ENCODE measurements at regions not wholly inside any gene's neighbourhood (a gene's known extent, or its start where the extent isn't known, plus 50 kb on each side); places are given as distances from the start of the nearest gene placed in this dataset.
A peak's percentile ranks its signal among the peaks of the same experiment; 100 is the strongest.

DNA sequence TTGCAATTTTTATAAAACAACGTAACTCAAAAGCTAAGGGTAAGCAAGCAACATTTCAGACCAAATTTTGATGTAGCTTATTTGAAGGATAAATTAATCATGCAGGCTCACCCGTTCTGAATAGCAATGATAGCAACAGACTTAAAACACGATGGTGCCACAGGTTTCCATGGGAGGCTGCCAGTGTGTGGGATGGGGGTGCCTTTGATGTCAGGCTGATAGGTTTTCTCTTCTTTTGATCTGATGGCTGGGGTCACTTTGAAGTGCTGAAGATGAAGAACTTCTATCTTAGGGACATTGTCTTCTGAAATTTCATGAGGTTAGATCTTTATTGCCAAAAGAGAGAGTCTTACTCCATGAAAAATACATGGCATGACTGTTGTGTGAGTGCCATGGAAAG lies 206.8 kb downstream of the LPIN1 start:
- DNase-seq (ENCODE audit: low spot score): no peak

DNA sequence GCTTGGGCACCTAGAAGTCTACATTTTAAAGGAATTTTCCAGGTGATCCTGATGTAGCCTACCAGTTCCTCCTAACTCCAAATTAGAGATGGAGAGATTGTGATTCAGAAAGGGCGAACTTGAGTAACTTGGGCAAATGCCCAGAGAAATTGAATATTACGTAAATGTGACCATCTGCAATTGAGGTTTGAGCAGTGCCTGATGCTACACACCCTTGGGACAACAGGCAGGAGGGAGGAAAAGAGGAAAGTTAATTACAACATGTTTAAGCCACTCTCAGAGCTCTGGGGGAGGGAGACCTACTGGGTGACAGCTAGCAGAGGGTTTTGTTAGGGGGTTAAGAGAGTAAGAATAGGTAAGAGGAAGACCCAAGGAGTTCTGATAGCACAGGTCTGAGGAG lies 208.9 kb downstream of the LPIN1 start:
- DNase-seq (ENCODE audit: low spot score): no peak

GRCh38 chr2:11955884-11956291 lies 209.5 kb downstream of the LPIN1 start:
- DNase-seq (ENCODE audit: low spot score): no peak

DNA sequence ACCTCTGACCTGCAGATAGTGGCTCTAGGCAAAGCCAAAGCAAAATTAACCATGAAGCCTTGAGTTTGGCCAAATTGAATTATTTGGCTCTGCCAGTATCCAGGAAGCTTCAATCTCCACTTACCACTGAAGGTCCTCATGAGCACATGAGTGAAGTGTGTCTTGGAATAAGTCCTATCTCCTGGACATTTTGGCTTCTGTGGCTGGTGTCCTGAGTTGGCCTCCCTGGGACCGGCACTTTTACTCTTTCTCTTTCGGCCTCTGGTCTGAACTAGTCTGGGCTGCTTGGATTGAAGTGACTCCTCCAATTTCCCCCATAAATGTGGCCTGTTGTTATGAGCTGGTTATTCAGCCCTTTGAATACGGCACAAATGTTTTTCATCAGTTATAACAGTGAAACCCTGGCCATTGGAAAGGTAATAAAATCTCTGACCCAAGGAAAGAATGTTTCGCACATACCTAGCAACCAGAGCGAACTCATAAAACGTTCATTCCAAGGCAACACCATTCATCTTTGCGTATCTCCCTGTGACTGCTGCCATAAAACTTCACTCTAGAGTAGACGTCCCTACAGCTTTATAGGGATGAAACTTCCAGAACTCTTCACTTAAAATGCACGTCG lies 216.4 kb downstream of the LPIN1 start:
- DNase-seq (ENCODE audit: low spot score): no peak

- DNase-seq (ENCODE audit: low spot score): no peak
These were observed 217.5 kb downstream of the LPIN1 start for GRCh38 chr2:11963966-11964365.

DNA sequence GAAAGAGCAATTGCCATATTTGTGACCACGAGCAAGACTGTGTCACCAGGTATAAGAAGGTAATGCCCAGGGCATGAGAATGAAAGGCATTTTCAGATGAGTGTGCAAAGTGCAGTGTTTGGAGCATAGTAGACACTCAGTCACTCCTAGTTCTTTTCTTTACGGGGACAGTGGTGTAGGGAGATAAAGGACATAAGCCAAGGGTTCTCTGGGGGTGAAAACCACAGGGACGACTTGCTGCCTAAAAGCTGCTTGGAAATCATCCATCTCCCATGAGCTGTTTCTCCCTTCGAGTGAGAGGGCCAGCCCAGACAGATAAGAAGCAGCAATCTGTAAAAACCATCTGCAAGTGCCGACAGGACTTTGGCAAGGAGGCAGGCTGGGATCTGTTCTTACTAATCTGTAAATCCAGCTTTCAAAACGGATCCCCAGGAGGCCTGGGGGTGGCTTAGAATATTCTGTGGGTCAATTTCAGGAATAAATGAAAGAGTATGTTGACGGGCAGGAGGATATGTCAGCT lies 221.6 kb downstream of the LPIN1 start:
- peak; percentile 94 for DNase-seq (ENCODE audit: low spot score)

GRCh38 chr2:11968521-11968920 lies 222.1 kb downstream of the LPIN1 start:
- no peak for DNase-seq (ENCODE audit: low spot score)

DNA sequence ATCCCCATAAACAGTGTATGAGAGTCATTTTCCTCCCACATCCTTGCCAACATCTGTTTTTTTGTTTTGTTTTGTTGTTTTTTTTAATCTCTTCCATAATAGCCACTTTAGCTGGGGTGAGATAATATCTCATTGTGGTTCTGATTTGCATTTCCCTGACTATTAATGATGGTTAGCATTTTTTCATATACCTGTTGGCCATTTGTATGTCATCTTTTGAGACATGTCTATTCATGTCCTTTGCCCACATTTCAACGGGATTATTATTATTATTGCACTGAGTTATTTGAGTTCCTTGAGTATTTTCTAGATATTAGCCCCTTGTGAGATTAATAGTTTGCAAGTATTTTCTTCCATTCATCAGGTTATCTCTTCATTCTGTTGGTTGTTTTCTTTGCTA lies 223.3 kb downstream of the LPIN1 start:
- no peak for DNase-seq (ENCODE audit: low spot score)

DNA sequence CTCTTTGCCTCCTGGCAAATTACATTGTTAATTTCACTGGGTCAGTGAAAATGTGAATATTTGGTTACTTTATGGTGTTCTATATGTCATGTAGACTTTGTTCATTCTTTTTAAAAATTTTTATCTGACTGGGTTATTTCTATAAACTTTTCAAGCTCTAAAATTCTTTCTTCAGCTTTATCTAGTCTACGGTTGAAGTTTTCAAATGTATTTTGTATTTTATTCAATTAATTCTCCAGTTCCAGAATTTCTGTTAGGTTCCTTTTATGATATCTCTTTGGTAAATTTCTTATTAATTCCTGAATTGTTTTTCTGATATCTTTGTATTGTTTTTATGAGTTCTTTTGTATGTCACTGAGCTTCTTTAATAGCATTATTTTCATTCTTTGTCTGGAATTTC lies 228.1 kb downstream of the LPIN1 start:
- DNase-seq (ENCODE audit: low spot score): no peak

DNA sequence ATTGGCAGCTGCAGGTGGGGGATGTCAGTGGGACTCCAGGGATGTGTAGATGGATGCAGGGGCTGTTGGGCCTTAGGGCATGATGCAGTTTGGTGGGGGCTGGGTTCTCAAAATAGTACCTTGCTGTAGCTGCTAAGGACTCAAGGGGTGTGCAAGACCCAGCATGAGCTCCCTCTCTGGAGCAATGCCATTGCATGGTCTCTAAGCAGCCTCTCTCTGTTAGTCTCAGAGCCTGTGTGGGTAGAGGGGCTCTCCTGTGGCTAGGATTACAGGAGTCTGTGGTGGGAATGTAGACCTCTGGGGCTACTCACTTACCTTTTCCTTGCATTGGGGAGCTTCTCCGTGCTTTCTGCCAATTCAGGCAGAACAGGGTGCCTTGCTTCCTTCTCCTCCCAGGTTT lies 228.9 kb downstream of the LPIN1 start:
- no peak for DNase-seq (ENCODE audit: low spot score)

GRCh38 chr2:11976073-11976472 lies 229.6 kb downstream of the LPIN1 start:
- no peak for DNase-seq (ENCODE audit: low spot score)

DNA sequence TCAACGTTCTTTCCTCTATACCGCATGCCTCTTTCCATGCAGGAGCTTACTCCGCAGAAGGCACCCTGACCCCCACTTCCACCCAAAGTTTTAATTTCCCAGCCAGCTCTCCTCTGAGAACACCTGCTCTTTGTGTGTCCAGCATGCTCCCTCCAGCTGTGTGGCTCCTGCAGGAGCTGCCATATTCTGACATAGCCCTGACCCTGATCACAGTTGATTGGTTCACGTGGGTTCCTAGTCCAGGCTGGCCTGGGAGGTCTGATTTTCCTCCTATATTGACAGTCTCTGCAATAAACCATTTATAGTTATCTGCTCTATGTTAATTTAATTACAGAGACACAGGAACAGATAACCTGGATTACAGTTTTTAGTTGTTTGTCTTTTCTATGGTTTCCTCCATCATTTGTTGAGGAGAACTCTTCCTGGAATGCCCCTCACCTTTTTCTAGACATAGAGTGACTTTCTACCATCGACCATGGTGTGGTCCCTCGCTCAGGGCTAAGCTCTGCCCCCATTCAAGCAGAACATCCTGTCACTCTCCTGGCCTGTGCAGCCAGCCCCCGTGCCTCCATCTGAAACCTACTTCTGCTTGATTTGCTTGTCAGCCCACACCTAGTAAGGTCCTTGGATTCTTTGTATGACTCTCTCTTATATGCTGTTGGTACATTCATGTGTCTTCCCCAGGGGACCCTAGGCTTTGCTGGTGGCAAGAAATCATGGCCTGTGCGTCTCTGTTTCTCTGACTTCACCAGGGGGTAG lies 231.5 kb downstream of the LPIN1 start:
- no peak for DNase-seq (ENCODE audit: low spot score)

DNA sequence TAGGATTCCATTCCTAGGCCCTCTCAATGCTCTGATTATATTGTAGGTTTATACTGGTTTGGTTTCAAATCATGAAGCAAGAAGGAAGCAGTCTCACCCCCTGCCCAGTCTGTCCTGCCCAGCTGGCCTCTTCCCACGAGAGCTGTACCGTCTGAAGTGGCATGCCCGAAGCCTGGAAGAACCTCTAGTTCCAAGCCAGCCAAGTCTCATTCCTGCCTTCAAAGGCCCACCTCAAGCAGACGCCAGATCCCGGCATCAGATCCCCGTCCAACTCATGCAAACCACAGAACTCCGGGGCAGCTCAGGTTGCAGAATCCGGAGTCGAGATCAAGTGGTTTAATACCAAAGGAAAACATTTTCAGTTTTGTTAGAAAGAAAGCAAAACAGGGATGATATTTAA lies 234.4 kb downstream of the LPIN1 start:
- no peak for DNase-seq (ENCODE audit: low spot score)

DNA sequence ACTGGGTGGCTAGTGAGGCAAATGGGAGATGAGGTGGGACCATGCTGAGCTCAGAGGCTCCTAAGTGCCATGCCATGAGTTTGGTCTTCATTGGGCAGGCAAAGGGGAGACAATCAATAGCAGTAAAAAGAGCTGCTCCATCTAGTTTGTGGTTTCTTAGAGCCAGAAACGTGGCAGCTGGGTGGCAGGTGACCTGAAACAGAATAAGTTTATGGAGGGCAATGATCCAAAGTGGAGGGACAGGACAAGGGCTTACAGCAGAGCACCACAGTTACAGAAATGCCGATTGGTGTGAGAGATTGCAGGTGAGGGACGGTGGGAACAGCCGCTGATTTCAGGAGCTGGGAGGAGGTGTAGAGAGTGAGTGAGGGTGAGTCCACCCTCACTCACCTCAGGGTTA lies 237.0 kb downstream of the LPIN1 start:
- DNase-seq (ENCODE audit: low spot score): no peak

- DNase-seq (ENCODE audit: low spot score): no peak
These were observed 237.4 kb downstream of the LPIN1 start for GRCh38 chr2:11983870-11984269.

DNA sequence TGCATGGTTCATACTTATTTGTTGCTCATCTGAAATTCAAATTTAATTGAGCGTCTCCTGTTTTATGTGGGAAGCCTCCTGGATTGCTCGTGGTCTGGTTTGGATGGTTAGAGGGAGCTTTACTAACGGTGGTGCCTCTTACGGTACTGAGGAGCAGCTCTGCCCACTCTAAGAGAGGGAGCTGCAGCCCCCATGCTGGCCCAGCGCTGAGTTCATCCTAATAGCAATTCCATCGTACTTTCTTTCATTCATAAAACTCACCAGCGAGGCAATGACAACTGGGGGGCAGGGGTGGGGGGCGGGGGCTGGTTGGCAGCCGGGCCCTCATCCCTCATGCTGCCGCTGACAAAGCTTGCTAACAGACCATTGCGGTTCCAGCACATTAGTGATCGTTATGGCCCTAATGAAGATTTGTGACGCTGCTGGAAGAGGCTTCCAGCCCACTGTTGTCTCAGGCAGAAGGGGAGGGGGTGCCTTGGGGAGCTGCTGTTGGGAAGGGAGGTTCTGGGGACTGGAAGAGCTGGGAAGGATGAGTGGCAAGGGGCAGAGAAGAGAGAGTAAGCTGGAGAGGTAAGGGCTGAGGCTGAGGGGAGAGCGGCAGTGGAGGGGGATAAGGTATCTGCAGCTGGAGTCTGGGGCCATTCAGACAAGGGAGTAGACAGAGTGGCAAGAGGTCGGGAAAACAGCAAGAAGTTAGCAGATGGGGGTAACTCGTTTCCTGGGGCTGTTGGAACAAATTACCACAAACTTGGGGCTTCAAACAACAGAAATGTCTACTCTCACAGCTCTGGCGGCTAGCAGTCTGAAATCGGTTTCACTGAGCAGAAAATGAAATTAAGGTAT lies 238.1 kb downstream of the LPIN1 start:
- no peak for DNase-seq (ENCODE audit: low spot score)

DNA sequence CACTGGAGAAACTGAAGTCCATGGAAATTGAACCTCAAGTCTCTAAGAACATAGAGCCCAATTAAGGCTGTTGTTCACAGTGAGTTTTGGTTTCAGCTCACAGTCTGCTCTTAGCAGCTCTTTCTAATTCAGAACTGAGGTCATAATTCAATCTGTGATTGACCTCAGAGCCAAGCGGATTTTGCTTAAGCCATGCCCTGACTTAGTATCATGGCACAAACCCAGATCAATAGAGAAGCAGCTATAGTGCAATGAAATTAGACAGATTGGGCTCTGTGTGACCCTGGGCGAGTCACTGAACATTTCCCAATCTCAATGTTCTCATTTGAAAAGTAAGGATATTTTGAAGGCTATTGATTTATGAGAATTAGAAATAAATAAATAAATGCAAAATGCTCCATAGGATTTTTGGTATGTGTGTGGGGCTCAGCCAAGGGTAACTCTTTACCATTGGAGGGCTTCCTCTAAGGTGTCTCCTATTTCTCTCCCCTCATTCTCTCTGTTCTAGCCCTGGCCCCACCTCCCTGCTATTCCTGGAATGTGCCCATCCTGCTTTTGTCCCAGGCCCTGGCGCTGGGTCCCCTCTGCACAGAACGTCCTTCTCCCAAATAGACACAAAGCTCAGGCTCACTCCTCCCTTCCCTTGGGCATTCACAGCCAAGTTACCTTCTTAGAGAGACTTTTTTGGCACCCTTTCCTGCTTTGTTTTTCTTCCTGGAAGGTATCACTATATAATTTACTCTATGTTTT lies 239.6 kb downstream of the LPIN1 start:
- no peak for DNase-seq (ENCODE audit: low spot score)

DNA sequence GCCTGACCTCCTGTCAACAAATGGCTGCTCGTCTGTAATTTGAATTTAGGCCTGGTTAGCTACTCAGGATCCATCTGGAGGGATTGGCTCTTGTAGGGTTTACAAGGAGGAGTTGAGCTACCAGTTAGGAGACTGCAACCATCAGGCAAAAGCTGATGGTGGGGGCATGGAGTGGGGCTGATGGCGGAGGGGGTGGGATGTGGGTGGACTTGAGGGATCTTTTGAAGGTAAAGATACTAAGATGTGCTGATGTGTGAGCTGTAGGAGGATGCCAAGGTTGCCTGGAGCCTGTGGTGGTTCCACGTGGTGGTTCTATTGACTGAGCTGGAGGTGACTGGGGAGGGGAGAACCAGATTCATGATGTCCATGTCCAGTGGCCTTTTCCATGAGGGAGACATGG lies 240.7 kb downstream of the LPIN1 start:
- no peak for DNase-seq (ENCODE audit: low spot score)

DNA sequence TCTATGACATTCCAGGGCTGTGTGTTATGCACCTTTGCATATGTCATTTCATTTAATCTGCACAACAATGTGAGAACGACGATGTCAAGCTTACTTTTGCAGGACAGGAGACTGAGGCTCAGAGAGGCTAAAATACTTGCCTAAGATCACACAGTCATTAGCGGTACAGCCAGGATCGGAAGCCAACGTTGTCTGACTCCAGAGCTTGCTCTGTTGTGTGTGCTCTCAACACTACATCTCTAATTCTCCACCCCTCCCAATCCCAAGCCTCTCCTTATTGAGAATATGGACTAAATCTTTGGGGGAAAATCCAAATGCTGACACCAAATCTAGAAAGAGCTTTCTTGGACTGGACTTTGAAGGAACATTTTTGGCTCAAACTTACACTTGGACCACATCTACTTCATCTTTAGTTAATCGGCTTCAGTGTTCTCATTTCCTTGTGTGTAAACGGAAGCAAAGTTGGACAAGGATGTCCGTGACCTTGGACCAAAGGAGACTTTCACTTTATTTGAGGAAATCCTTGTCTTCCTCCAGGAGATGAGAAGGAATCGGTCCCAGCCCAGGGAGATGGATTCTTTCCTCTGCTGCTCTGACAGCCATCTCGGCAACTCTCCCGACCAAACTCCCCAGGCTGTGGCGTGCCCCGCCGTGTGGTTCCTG lies 242.4 kb downstream of the LPIN1 start:
- DNase-seq (ENCODE audit: low spot score): no peak

DNA sequence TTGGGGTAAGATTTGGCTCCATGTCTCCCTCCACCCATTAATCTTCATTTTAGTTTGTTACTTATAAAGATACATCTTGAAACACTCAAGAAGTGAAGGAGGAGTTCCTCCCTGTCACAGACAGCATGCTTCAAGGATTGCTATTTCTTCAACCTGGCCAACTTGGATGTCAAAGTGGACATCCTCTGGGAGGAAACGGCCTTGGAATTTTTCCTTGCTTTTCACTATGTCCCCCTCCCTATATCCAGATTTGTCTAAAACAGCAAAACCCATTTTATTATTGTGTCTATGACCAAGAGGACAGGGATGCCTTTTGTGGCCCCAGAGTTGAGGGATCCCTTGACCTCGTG lies 242.9 kb downstream of the LPIN1 start:
- no peak for DNase-seq (ENCODE audit: low spot score)

DNA sequence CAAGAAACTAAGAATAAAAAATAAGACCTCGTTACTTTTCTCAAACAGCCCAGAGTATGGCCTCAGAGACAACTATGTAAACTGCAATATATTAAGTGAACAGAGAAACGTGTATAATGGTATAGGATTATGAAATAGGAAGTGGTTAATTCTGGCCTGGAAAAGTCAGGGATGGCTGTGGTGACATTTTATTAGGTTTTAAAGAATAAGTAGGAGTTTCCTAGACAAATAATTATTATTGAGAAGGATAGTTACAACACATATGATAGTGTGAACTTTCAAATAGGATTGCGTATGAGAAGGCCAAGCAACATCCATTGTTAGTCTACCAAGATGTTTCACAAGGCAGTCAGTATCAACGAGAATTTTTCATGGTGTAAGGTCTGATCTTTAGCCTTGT lies 244.1 kb downstream of the LPIN1 start:
- DNase-seq (ENCODE audit: low spot score): no peak
